Stimulated activated CD4-positive, alpha-beta T cell treated with anti-CD3 and anti-CD28 coated beads, Interleukin-4, amount 100 ng/mL, for 48 hours (primary cell): ENCODE measurements at regions not wholly inside any gene's neighbourhood (a gene's known extent, or its start where the extent isn't known, plus 50 kb on each side); places are given as distances from the start of the nearest gene placed in this dataset.
"Not testable (repeated sequence)": the region's sequence is repeated elsewhere in the genome, so short reads cannot be mapped to it uniquely, and the experiment has no call there.

Experiments used
- DNase-seq, 2 donors: peaks; one replicate each; pipeline ENCODE4 v3.0.0-alpha.2; 2020; ENCODE audit warnings: low read depth in 2 of 2

DNA sequence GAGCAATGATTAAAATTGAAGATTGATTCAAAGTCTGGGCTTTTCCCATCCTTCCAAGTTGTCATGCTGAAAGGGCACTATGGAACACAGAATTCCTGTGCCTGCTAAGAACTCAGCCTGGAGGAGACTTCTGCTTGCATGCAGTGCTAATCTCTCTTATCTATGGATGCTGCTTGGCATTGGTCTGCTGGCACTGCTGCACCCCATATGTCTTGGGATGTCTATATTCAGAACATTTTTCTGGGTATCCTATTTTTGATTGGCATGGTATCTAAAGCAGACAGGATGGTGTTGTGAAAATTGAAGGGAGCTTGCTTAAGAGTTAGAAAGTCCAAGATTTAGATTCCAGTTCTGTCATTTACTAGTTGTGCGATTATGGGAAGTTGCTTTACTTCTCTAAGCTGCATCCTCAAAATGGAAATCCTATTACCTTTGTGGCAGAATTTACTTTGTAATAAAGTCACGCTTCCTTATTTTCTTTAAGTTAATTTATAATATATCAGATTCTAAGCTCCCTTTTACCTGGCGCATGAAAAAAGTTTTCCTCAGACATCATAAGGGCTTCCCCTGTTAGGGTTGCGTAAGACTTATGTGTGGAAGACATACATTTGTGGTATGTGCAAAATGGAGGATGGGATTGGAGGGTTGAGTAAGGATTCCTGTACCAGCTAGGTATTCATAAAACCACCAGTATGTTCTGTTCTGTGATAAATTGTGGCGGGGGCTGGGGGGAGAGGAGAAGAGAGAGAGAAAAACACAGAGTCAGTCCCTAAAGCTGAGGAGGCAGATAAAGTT, 254.0 kb downstream of the DMAC1 start:
- no peak for DNase-seq

DNA sequence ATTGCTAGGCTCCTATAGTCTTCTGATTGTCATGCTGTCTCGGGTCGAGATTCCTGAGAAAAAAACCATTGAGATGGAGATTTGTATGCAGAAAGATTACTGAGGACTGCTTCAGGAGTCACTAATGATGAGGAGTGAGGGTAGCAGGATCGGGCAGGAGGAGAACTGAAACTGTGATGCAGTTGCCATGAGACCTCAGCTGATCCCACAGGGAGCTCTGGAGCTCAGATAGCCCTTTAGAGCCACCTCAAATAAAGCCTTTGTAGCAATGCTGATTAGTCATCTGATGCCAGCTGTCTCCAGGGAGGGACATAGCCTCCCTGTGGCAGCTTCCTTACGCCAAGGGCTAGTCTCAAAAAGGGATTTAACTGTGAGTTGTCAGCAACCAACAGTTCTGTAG, 256.9 kb downstream of the DMAC1 start:
- DNase-seq, result no peak

DNA sequence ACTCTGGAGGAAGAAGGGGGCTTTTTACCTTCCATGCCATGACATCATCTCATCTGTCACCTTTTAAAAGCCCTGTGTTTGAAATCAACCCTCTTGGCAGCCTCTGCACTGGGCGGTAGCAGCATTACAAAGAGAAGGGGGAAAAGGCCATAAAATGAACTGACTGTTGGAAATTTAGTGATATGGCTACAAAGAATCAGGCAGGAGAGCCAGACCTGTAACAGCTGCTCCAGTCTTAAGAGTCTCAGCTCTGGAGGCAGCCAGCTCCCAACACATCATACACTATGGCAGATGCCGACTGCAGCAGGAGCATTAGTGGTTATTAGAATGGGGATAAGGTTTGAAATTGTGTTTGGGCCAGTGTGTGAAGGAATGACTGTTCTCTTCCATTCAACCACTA, 257.5 kb downstream of the DMAC1 start:
- DNase-seq, result no peak

DNA sequence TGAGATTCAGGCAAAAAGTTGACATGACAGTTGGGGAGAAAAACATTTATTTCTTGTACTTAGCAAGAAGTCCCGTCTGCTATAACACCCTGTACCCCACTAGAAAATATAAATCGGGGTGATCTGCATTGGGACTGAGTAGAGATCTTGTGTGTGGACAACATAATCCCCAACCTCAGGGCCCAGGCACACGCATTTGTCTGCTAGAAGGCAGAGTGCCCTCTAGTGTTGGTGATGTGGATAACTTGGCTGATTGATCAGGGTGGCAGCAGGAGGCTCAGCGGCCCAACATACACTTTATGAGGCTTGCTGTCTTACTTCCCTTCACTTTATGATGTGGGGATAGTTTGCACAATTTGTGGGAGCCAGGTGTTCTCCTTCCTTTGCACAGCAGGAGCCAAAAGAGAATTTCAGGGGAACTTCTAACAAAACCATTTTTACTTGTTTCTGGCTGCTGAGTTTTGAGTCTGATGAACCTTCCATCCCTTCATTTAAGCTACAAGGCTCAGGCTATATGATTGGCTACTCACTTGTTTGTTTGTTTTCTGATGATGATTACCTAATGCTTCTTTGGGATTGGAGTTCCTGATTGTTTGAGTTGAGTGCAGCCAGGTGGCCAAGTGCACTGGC, 263.2 kb downstream of the DMAC1 start:
- peak; percentile 18 to 23 for DNase-seq

DNA sequence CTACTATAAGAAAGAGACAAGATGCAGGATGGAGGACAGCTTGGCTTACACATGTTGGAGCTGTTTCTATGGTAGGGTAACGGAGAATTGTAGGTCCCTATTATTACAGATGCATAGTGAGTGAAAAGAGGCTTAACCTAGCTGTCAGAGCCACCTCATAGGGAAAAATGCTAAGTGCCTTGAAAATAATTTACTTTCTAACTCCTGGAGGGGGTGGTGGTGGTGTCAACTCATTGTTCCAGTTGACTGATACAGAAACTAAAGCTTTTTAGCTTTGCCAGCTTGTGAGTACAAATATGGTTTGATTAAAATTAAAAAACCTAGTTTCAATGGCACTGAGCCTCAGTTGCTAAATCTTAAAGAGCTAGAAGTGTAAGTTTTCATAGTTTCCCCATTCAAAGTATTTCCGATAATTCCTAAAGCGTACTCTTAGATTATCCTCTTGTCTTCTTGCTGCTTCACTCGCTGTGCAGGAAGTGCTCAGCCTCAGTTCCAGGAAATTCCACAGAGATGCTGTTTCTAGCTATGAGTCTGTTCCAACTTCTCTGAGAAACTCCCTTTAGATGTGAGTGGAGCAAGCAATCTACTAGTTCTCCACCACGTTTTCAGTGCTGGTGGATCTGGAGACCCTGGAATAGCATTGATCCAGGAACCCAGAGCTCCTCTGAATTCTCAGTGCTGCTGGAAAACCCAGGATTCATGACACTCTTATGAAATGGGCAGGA, 265.2 kb downstream of the DMAC1 start:
- no peak for DNase-seq

DNA sequence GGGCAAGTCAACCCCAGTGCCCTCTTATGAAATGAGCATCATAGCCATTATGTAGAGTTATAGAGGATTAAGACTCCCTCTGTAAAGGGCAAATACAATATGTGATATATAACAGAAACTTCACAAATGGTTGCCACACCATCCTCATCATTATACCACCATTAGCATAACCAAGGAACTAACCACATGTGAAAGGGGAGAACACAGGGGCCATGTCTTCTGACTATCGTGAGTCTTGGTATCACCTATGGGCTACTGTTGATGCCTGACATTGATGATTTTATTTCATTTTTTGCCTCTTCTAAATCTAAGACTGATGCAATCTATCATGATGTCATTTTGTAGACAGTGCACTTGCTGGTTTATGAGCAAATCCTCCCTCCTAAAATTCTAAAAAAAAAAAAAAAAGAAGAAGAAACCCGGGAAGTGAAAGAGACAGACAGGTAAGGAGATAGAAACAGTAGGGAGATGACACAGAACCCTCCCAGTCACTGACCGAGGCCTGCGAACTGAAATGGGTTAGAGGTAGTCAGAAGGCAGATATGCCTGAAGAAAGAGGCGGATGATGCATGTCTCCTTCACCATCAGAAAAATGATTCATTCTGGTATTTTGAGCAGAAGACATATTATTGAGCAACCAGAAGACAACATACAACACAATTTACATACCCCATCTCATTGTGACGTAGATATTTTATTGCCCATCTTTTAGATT, 266.0 kb downstream of the DMAC1 start:
- peak; percentile 7 to 19 for DNase-seq

DNA sequence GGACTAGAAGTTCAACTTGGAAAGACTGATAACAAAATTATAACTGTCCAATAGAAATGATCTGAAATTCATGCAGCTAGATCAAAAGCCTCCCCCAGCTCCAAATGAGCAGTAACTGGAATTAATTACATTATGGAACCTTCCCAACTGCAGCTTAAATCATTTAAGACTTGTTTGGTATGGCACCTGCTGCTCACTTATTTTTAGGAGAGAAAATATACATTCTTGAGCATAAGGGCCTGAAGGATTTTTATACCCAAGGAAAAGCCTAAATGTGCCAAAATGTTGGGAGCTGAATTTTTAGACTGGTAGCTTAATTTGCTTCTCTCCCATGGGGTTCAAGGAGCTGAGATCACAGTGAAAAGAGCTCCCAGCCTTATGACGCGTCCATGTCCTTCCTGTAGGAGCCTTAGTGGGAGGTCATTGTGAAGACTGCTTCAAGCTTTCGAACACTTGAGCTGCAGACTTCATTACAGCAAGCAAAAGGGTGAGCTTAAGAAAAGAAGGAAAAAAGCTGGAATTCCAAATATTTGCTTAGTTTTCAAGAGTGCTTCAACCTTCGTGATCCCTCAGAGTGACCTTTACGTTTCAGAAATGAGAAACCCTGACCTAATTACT, 276.0 kb downstream of the DMAC1 start:
- DNase-seq, result no peak

DNA sequence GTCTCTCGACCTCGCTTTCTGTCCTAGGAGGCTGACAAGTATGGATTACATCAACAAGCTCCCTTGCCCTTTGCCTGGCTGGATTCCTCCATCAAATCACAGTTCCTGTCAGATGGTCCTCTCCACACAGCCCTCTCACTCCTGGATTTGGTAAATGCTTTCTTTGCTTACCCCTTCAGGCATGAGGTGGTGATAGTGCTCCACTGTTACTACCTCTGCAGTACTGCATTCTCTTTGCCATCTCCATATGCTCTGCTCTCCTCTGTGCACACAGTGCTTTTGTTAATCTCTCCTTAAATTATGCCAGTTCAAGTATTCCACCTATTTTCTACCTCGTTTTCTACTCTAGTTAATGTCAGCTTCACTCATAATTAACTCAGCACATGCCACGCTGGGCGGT, 279.2 kb downstream of the DMAC1 start:
- no peak for DNase-seq

DNA sequence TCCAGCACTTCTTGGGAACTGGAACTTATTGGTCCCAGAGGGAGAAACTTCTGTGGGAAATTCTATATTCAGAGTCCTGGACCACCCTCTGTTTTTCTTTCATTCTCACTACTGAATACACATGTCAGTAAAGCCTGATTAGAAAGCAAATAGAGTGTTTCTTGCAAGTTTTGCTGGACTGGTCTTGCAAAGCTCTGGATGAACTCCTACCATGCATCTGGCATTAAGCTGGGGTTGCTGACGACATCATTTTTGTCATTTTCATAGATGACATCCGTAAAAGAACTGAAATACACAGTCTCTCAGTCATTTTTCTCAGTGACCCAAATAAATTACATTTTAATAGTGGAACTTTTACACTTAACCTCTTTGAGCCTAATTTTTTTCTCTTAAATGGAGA, 283.2 kb downstream of the DMAC1 start:
- DNase-seq, result no peak

DNA sequence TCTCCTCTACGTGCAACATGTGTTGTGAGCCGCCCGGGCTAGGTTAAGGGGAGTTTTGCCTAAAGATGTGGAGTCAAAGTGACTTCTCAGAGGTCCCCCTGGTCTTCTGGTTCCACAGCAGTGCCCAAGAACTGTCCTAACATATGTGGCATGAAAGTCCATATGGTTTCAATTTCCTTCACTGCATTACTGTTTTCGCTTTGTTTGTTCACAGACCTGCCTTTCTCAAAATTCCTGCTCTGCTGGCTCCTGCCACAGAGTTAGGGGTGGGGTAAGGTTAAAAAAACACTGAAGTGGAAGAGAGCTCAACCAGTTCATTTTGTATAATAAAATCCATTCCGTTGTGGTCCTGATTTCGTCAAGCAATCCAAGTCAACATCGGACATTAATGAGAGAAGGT, 289.4 kb downstream of the DMAC1 start:
- DNase-seq, result no peak

DNA sequence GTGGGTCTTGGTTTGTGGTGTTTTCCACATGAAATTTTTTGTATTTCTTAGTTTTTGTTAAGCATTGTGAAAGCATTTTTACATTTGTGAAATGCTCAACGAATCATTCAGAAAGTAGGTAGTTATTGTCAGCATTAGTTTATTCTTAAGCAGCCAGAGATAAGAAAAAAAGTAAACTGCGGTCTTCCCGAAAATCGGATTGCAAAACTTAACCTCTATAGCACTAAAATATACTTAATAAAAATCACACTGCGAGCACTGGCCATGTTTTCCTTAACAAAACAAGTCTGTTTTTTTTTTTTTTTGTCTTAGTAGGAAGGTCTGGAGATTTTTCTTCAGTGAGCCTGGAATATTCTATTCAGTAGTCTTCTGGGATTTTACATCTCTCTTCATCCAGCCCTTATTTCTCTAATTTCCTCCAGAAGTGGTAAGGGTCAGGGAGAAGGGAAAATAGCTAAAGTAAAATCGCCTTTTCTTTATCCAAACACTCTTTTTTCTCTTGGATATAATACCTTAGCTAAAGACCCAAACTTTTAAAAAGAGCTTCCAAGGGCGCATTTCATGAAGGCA, 289.9 kb downstream of the DMAC1 start:
- no peak for DNase-seq

DNA sequence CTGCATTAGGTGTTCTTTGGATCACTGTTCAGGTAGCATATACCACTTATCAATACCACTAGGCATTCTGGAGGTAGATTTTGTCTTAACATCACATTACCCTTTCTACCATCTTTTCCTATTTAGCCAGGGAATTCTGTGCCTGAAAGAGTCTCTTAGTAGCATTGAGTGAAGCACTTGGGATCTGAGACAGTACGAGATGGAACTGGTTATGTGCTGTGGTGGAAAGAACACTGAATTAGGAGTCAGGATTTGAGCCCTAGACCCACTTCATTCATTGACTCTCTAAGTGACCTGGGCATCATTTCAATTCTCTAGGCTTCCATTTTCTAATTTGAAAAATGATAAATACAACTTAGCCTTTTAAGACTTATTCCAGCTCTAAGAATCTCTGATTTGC, 291.1 kb downstream of the DMAC1 start:
- DNase-seq, result no peak

DNA sequence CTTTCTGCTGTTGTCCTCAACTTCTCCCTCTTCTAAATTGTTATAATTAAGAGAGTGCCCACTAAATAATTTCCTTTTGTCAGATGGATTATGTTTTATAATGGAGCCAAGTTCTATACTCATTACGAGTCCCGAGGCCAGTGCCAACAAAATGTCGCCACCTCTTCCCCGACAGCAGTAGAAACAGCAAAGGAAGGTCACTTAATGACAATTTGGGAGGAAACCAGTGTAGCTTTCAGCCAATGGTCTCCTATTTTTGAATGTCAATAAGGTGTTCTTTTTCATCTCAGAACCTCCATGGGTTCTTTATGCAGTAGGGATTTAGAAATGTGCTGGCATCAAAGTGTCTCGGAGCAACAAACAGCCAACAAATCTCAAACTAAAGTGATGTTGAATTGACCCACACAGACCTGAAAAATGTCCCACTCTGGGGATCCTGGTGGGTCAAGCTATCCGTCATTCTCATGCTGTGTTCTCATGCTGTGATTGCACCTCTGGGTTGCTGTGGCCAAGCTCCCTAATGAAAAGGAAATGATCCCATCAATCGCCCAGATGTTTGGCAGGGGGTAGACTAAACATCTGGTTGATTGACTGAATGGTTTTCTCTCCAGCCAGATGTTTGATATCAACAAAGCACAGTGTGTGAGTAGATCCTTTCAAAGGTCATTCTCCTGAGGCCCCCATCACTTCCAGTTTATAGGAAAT, 291.9 kb downstream of the DMAC1 start:
- no peak for DNase-seq

DNA sequence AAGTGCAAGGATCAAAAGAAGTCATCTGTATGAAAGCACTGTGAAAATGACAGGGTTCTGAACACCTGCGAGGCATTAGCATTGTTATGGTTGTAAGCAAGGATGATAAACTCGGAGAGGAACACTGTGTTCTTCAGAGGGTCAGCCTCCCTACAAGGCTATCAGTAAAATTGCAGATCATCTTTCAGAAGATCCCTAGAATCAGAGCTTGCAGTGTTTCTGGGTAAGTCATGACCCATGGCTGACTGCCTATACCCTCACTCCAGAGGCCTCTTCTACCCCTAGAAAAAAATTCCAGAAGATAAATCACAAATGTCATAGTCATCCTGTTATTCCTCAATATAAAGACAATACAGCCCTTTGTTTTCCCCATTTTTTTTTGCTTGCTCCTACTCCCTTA, 292.6 kb downstream of the DMAC1 start:
- no peak for DNase-seq

DNA sequence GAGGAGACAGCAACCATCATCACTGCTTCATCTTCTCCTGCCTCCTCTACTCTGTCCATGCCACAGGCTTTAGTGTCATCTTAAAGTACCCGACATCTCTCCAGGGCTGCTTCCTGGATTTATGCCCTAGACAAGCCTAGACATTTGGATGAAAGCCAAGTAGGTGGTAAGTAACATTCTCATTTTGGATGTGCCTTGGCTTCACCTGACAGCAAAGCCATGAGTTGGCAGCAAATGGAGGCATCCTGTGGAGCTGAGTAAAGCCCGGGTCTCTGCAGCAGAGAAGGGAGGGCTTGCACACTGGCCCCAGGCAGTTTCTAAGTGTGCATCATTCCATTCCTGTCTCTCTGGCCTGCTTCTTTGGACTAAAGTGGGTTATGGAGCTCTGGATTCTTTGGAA, 299.1 kb downstream of the DMAC1 start:
- no peak for DNase-seq

DNA sequence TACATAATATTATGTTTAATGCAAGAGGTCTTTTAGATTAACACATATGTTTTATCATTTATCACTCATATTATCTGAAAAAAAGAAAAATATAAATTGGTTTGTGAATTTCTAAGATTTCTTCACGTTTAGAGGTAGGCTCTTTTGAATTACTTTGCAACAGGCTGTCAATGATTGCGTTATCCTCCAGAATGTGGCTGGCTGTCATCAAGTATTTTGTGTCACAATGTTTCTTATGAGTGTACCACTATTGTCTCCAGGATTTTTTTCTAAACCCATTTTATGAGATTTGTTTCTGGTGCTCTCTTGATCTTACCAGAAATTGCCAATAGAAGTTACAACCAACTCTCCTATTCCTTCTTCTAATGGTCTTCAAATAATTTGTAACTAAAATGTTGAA, 307.9 kb downstream of the DMAC1 start:
- DNase-seq, result no peak

DNA sequence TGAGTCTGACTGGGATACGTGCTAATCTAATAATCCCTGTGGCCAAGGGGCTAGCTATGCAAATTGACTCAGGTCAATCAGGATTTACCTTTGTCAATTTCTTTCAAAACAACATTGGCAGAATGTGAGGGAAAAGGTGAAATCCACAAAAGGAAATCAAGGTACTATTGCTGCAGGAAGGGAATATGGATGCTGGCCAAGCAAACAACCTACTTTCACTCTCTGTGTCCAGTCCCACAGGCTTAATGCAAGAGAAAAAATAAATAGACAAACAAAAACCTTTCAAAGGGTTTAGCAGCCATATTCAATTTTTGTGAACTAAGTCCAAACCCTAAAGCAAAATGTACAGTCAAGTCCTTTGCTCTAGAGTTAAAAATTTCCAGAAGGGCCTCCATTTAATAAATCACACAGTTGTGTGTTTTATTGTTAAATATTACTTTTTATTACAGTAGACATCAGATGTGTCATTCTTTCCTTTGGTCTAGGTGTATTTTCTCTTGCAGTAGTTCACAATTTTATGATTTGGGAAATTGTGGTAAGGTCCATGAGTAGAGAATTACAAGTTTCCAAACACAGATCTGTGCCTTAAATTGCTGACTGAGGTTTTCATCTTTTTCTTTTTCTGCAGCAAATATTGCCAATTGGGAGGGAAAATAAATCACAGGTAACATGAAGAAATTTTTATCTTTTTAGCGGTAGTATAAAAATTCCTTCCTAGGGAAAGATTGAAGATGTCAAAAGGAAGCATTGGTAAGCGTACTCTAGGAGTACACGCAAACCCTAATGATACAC, 309.1 kb downstream of the DMAC1 start:
- no peak for DNase-seq

DNA sequence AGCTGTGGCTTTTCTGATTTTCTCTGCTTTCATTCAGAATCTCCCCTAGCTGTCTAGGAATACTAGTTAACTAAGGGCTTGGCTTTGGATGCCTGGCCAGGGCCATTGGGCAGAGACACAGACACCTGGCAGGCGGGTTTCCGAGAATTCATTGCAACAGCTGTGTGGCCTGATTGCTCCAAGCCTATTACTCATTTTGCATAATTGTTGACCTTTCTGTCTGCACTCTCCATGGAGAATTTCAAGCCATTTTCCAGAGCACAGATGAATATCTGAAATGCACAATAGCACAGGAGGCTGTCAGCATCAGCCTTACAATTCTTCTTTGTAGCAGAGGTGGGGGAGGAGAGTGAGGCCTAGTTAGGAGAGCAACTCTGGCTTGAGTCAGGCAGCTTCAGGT, 310.5 kb downstream of the DMAC1 start:
- no peak for DNase-seq

DNA sequence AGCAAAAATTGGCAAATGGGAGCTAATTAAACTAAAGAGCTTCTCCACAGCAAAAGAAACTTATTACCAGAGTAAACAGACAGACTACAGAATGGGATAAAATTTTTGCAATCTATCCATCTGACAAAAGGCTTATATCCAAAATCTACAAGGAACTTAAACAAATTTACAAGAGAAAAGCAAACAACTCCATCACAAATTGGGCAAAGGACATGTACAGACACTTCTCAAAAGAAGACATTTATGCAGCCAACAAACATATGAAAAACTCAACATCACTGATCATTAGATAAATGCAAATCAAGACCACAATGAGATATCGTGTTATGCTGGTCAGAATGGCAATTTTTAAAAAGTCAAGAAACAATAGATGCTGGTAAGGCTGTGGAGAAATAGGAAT, 315.6 kb downstream of the DMAC1 start:
- DNase-seq, result not testable (repeated sequence)

DNA sequence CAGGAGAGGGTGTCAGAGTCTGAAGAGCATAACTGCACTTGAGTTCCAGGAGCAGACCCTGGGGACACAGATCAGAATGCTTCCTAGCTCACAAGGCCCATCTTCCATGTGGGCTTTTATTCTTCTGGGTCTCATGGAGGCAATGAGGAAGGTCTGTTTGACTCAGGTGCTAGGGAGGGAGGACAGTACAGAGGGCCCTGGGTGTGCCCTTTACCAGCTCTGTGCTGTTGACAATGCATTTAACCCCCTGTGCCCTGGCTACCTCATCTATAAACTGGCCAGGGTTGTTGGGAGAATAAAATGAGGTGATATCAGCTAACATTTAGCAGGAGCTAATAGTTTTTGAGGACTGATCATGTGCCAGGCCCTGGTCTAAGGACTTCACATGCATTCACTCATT, 318.0 kb downstream of the DMAC1 start:
- DNase-seq, result no peak
